ENCODE measurements at regions not wholly inside any gene's neighbourhood (a gene's known extent, or its start where the extent isn't known, plus 50 kb on each side); places are given as distances from the start of the nearest gene placed in this dataset.

- no peak for TF ChIP-seq POLR2A (IDR thresholded peaks at IDR 0.05)
- TF ChIP-seq CTCF (IDR thresholded peaks at IDR 0.05), result no peak
These were observed 208.8 kb upstream of the LRFN5 start for GRCh38 chr14:41397926-41398325.
